Neural progenitor cell (in vitro differentiated cells): ENCODE measurements at regions not wholly inside any gene's neighbourhood (a gene's known extent, or its start where the extent isn't known, plus 50 kb on each side); places are given as distances from the start of the nearest gene placed in this dataset.

Experiments used
- CTCF ChIP-seq: fragments of 200-600 bp; sonication (generic); IDR thresholded peaks from 2 replicates; pipeline ENCODE4 v1.5.1; 2017; ENCODE audit warnings: antibody characterized with exemption, mild to moderate bottlenecking
- EZH2 ChIP-seq: fragments of 200-600 bp; sonication (generic); IDR thresholded peaks from 2 replicates; pipeline ENCODE4 v1.6.1; 2017; ENCODE audit warnings: antibody characterized with exemption, mild to moderate bottlenecking, moderate library complexity

GRCh38 chr2:146260551-146260950 lies 1584.3 kb upstream of the ACVR2A start:
- TF ChIP-seq CTCF (no peak), EZH2 (no peak)
